Aorta (tissue), 5 donors: ENCODE measurements at regions not wholly inside any gene's neighbourhood (a gene's known extent, or its start where the extent isn't known, plus 50 kb on each side); places are given as distances from the start of the nearest gene placed in this dataset.
"Not testable (repeated sequence)": the region's sequence is repeated elsewhere in the genome, so short reads cannot be mapped to it uniquely, and the experiment has no call there.

Experiments
- ATAC-seq: fragments of 200-7000 bp; cut with Tn5 transposase; one replicate; pipeline ENCODE4 v1.9.1; 2022; ENCODE audit warnings: moderate library complexity; ENCODE audit not compliant: low FRiP score
- DNase-seq, 2 donors: peaks; one replicate each; pipeline ENCODE4 v3.0.0-alpha.2; 2020
- H3K27ac ChIP-seq, 2 donors: one replicate each; pipeline ENCODE4 v1.5.1; 2013; ENCODE audit warnings: low read length in 2 of 2, mild to moderate bottlenecking in 2 of 2, moderate library complexity in 2 of 2, control low read depth in 1 of 2, inconsistent platforms in 1 of 2, low read depth in 1 of 2
- H3K27me3 ChIP-seq, 2 donors: one replicate each; pipeline ENCODE4 v1.6.1; 2013; ENCODE audit warnings: control low read depth in 1 of 2, low read length in 1 of 2, mild to moderate bottlenecking in 1 of 2, moderate library complexity in 1 of 2; ENCODE audit not compliant: insufficient read depth in 2 of 2, control insufficient read depth in 1 of 2
- H3K36me3 ChIP-seq, 2 donors: one replicate each; pipeline ENCODE4 v1.6.1; 2013; ENCODE audit warnings: control low read depth in 1 of 2, low read length in 1 of 2, mild to moderate bottlenecking in 1 of 2; ENCODE audit not compliant: insufficient read depth in 2 of 2, control insufficient read depth in 1 of 2
- H3K4me1 ChIP-seq, 2 donors: one replicate each; pipeline ENCODE4 v1.6.1; 2013; ENCODE audit warnings: low read length in 2 of 2, control low read depth in 1 of 2, mild to moderate bottlenecking in 1 of 2, moderate library complexity in 1 of 2; ENCODE audit not compliant: insufficient read depth in 2 of 2, control insufficient read depth in 1 of 2
- H3K4me3 ChIP-seq, 2 donors: one replicate each; pipeline ENCODE4 v1.5.1; 2013; ENCODE audit warnings: low read length in 2 of 2, control low read depth in 1 of 2, mild to moderate bottlenecking in 1 of 2
- H3K9me3 ChIP-seq: one replicate; pipeline ENCODE4 v1.6.1; 2013; ENCODE audit warnings: mild to moderate bottlenecking, low read length; ENCODE audit not compliant: control insufficient read depth
- WGBS, 2 donors: extraction: QIAGEN DNeasy Blood & Tissue Kit; methylation state at CpG; one replicate each; pipeline ENCODE4 v1.1.7; 2013; 5-methylcytosine and 5-hydroxymethylcytosine counted together
- intact Hi-C, 2 donors: fragments of 100-400 bp; cut with DNase I; formaldehyde crosslinking; loops; one replicate each; pipeline versions ENCODE4 v1.14.2 to v1.15.0; 2022
- donor health status: healthy with polysubstance abuse.
- donor health status: Bipolar disorder and iron deficiency.
- donor health status: DM: no; HTN: no; CAD: no.
- donor health status: DM: no; HTN: no; CAD: no.
- donor health status: DM: yes; HTN: yes; CAD: no.

GRCh38 chrX:112233164-112233563 lies 150.6 kb upstream of the TRPC5 start:
- Histone ChIP-seq H3K4me1 (no peaks in the 10 kb centered on the region), H3K4me3 (no peak overlapping the region), H3K9me3 (no peaks in the 10 kb centered on the region), H3K27me3 (no peaks in the 10 kb centered on the region), H3K36me3 (no peaks in the 10 kb centered on the region), H3K27ac (no peak overlapping the region)
- 64 to 78% methylated on average over 3 of the region's 3 CpGs for WGBS, 2 donors
- DNase-seq: no peak
- intact Hi-C loops: no loop called here
- no peak for ATAC-seq

- H3K36me3 ChIP-seq, H3K27ac ChIP-seq, ATAC-seq, intact Hi-C loops, DNase-seq, H3K4me1 ChIP-seq, H3K27me3 ChIP-seq, H3K4me3 ChIP-seq, H3K9me3 ChIP-seq: not testable (repeated sequence)
- WGBS, 2 donors: 95 to 97% methylated on average over 4 of the region's 4 CpGs
Measured at GRCh38 chrX:112226795-112227194, 144.2 kb upstream of the TRPC5 start.

- DNase-seq (no peak), ATAC-seq (no peak)
- intact Hi-C loops: no loop called here
- H3K4me3 ChIP-seq: no peak overlapping the region
- no peaks in the 10 kb centered on the region for H3K36me3 ChIP-seq
- H3K9me3 ChIP-seq: no peaks in the 10 kb centered on the region
- H3K27me3 ChIP-seq: peaks cover 0 to 3% of the 10 kb centered on the region in 2 donors
- H3K27ac ChIP-seq: no peak overlapping the region
- no peaks in the 10 kb centered on the region for H3K4me1 ChIP-seq
- 44 to 70% methylated on average over 2 of the region's 2 CpGs for WGBS, 2 donors
Measured at GRCh38 chrX:112223391-112223790, 140.8 kb upstream of the TRPC5 start.

GRCh38 chrX:112218388-112218787 lies 135.8 kb upstream of the TRPC5 start:
- H3K27me3 ChIP-seq: no peaks in the 10 kb centered on the region
- ATAC-seq (no peak), DNase-seq (no peak)
- intact Hi-C loops: no loop called here
- 83 to 93% methylated on average over 4 of the region's 4 CpGs for WGBS, 2 donors
- H3K36me3 ChIP-seq: no peaks in the 10 kb centered on the region
- H3K27ac ChIP-seq: no peak overlapping the region
- no peak overlapping the region for H3K4me3 ChIP-seq
- no peaks in the 10 kb centered on the region for H3K4me1 ChIP-seq
- no peaks in the 10 kb centered on the region for H3K9me3 ChIP-seq

- intact Hi-C loops: no loop called here
- no peak for DNase-seq
Measured at GRCh38 chrX:112211459-112211858, 128.9 kb upstream of the TRPC5 start.

GRCh38 chrX:112197840-112198239 lies 115.3 kb upstream of the TRPC5 start:
- DNase-seq (no peak), ATAC-seq (no peak)
- Histone ChIP-seq H3K4me3 (no peak overlapping the region), H3K36me3 (no peaks in the 10 kb centered on the region), H3K27ac (no peak overlapping the region), H3K4me1 (no peaks in the 10 kb centered on the region), H3K9me3 (no peaks in the 10 kb centered on the region), H3K27me3 (no peaks in the 10 kb centered on the region)
- intact Hi-C loops: no loop called here
- 41 to 57% methylated on average over 3 of the region's 3 CpGs for WGBS, 2 donors

More at GRCh38 chrX:112211459-112211858, 128.9 kb upstream of the TRPC5 start:
- H3K27ac ChIP-seq: no peak overlapping the region
- H3K4me1 ChIP-seq: no peaks in the 10 kb centered on the region
- no peaks in the 10 kb centered on the region for H3K36me3 ChIP-seq
- H3K9me3 ChIP-seq: no peaks in the 10 kb centered on the region
- H3K4me3 ChIP-seq: no peak overlapping the region
- 71 to 75% methylated on average over 3 of the region's 3 CpGs for WGBS, 2 donors
- no peaks in the 10 kb centered on the region for H3K27me3 ChIP-seq
- ATAC-seq: no peak

- Histone ChIP-seq H3K36me3 (no peaks in the 10 kb centered on the region), H3K27ac (no peak overlapping the region), H3K4me3 (no peak overlapping the region), H3K4me1 (no peaks in the 10 kb centered on the region), H3K9me3 (no peaks in the 10 kb centered on the region), H3K27me3 (no peaks in the 10 kb centered on the region)
- intact Hi-C loops: no loop called here
- ATAC-seq: no peak
- no peak for DNase-seq
- WGBS, 2 donors: 50 to 53% methylated on average over 4 of the region's 4 CpGs
Measured at GRCh38 chrX:112190646-112191045, 108.1 kb upstream of the TRPC5 start.

GRCh38 chrX:112181361-112181760 lies 98.8 kb upstream of the TRPC5 start:
- H3K36me3 ChIP-seq, H3K4me1 ChIP-seq, H3K27ac ChIP-seq, H3K9me3 ChIP-seq, intact Hi-C loops, DNase-seq, ATAC-seq, H3K4me3 ChIP-seq, H3K27me3 ChIP-seq: not testable (repeated sequence)
- 67 to 78% methylated on average over 3 of the region's 3 CpGs for whole genome bisulfite sequencing, 2 donors

- H3K4me3 ChIP-seq: no peak overlapping the region
- no peak overlapping the region for H3K27ac ChIP-seq
- intact Hi-C loops: no loop called here
- no peaks in the 10 kb centered on the region for H3K27me3 ChIP-seq
- ATAC-seq: no peak
- 87 to 94% methylated on average over 2 of the region's 2 CpGs for whole genome bisulfite sequencing, 2 donors
- H3K4me1 ChIP-seq: no peaks in the 10 kb centered on the region
- DNase-seq: no peak
- no peaks in the 10 kb centered on the region for H3K9me3 ChIP-seq
- H3K36me3 ChIP-seq: no peaks in the 10 kb centered on the region
Measured at GRCh38 chrX:112164420-112164819, 81.8 kb upstream of the TRPC5 start.
